Activated CD4-positive, alpha-beta memory T cell treated with anti-CD3 and anti-CD28 coated beads for 36 hours (primary cell): ENCODE measurements at regions not wholly inside any gene's neighbourhood (a gene's known extent, or its start where the extent isn't known, plus 50 kb on each side); places are given as distances from the start of the nearest gene placed in this dataset.
"Not testable (repeated sequence)": the region's sequence is repeated elsewhere in the genome, so short reads cannot be mapped to it uniquely, and the experiment has no call there.

Experiments
- CTCF ChIA-PET: fragments of 350-600 bp; sonication (Branson Sonifier 250); formaldehyde crosslinking; loops from one replicate; lab custom pipeline; 2021; ENCODE audit warnings: antibody characterized with exemption, inconsistent platforms; lab: Charles Lee
- POLR2A ChIA-PET: fragments of 350-600 bp; sonication (Branson Sonifier 250); formaldehyde crosslinking; loops from one replicate; lab custom pipeline; 2021; ENCODE audit warnings: antibody characterized with exemption; lab: Charles Lee
- DNase-seq: peaks from one replicate; pipeline ENCODE4 v3.0.0-alpha.2; 2020
- H3K27ac Mint-ChIP-seq: one replicate; pipeline ENCODE4 v1.8.0; 2021; ENCODE audit warnings: mixed read lengths
- H3K27me3 Mint-ChIP-seq: one replicate; pipeline ENCODE4 v1.8.0; 2021; ENCODE audit warnings: mixed read lengths
- H3K36me3 Mint-ChIP-seq: one replicate; pipeline ENCODE4 v1.8.0; 2021; ENCODE audit warnings: mixed read lengths
- H3K4me1 Mint-ChIP-seq: one replicate; pipeline ENCODE4 v1.8.0; 2021; ENCODE audit warnings: low read depth, mixed read lengths
- H3K4me3 Mint-ChIP-seq: one replicate; pipeline ENCODE4 v1.8.0; 2021; ENCODE audit warnings: mild to moderate bottlenecking, mixed read lengths
- H3K9me3 Mint-ChIP-seq: one replicate; pipeline ENCODE4 v1.8.0; 2021; ENCODE audit warnings: mixed read lengths
- intact Hi-C: fragments of 100-400 bp; cut with micrococcal nuclease; formaldehyde crosslinking; loops from one replicate; pipeline ENCODE4 v1.15.1; 2023

GRCh38 chr2:7161501-7161900 lies 244.3 kb downstream of the RNF144A start:
- H3K4me3 Mint-ChIP-seq = no peak overlapping the region
- H3K4me1 Mint-ChIP-seq = no peaks in the 10 kb centered on the region
- intact Hi-C loops = no loop called here
- ChIA-PET POLR2A (no interaction called here), CTCF (no interaction called here)
- H3K27me3 Mint-ChIP-seq = no peaks in the 10 kb centered on the region
- H3K9me3 Mint-ChIP-seq = peaks cover 5% of the 10 kb centered on the region
- no peak for DNase-seq
- no peaks in the 10 kb centered on the region for H3K36me3 Mint-ChIP-seq
- H3K27ac Mint-ChIP-seq = no peak overlapping the region

- DNase-seq = no peak
- intact Hi-C loops = no loop called here
- no peaks in the 10 kb centered on the region for H3K4me1 Mint-ChIP-seq
- H3K36me3 Mint-ChIP-seq = no peaks in the 10 kb centered on the region
- ChIA-PET POLR2A (no interaction called here), CTCF (no interaction called here)
- H3K9me3 Mint-ChIP-seq = peaks cover 2% of the 10 kb centered on the region
- H3K4me3 Mint-ChIP-seq = no peak overlapping the region
- no peak overlapping the region for H3K27ac Mint-ChIP-seq
- H3K27me3 Mint-ChIP-seq = no peaks in the 10 kb centered on the region
Measured at GRCh38 chr2:7165736-7166135, 248.5 kb downstream of the RNF144A start.

- Mint-ChIP-seq H3K27ac (no peak overlapping the region), H3K27me3 (no peaks in the 10 kb centered on the region), H3K9me3 (no peaks in the 10 kb centered on the region), H3K36me3 (no peaks in the 10 kb centered on the region), H3K4me1 (no peaks in the 10 kb centered on the region), H3K4me3 (no peak overlapping the region)
- no peak for DNase-seq
- intact Hi-C loops = no loop called here
- POLR2A ChIA-PET = no interaction called here
- CTCF ChIA-PET = no interaction called here
Measured at GRCh38 chr2:7167801-7168411, 250.7 kb downstream of the RNF144A start.

DNA sequence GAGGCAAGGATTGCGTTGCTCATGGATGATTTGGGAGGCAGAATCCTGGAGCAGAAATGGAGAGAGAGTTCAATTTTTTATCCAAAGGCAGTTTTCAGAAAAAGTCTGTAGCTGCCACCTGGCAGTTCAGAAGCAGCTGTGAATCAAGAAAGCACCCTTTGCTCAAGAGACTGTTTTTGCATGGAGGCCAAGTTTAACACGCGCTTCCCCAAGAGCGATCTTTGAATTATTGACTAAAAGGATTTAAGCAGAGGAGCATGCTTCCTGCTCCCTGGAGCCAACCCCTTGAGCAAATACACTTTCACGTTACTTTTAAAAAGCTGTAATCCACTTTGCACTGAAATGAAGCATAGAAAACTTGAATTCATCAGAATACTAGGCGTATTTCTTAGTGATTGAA lies 252.4 kb downstream of the RNF144A start:
- DNase-seq = no peak
- H3K9me3 Mint-ChIP-seq = no peaks in the 10 kb centered on the region
- ChIA-PET POLR2A (no interaction called here), CTCF (no interaction called here)
- H3K27me3 Mint-ChIP-seq = no peaks in the 10 kb centered on the region
- intact Hi-C loops = no loop called here
- no peaks in the 10 kb centered on the region for H3K36me3 Mint-ChIP-seq
- H3K4me3 Mint-ChIP-seq = no peak overlapping the region
- no peaks in the 10 kb centered on the region for H3K4me1 Mint-ChIP-seq
- no peak overlapping the region for H3K27ac Mint-ChIP-seq

GRCh38 chr2:7178996-7179395 lies 261.8 kb downstream of the RNF144A start:
- H3K36me3 Mint-ChIP-seq, H3K27me3 Mint-ChIP-seq, H3K4me1 Mint-ChIP-seq, intact Hi-C loops, H3K9me3 Mint-ChIP-seq, H3K4me3 Mint-ChIP-seq, CTCF ChIA-PET, POLR2A ChIA-PET, DNase-seq, H3K27ac Mint-ChIP-seq: not testable (repeated sequence)

DNA sequence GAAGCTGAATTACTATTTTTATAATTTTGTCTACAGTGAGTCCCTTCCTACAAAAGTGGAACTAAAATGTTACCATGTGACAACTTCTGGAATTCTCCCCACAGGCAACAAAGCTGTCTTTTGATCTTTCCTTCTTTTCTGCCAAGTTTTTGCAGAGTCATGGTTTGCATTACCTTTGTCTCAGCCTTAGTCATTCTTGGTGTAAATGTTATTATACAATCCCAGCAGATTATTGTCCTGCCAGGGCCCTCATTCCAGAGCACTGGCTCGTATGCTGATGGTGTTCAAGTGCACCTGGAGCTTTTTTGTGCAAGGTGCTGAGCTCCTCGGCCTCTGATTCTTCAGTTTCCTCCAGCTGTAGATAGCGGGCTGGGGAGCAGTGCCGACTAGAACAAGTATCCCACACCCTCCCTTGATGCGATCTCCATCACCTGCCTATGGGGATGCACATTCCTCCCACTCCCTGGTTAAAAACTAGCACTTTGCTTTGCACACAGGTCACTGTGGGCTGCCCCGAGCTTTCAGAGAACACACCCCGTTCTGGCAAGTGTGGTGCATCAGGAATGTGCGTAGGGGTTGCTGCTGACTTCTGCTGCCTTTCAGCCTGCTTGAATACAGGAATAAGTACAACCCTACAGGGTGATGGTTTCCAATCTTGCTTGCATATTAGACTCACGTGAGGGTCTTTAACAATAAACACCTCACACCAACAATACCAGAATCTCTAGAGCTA lies 263.6 kb downstream of the RNF144A start:
- Mint-ChIP-seq H3K4me3 (no peak overlapping the region), H3K27ac (no peak overlapping the region), H3K36me3 (no peaks in the 10 kb centered on the region), H3K4me1 (no peaks in the 10 kb centered on the region), H3K9me3 (no peaks in the 10 kb centered on the region), H3K27me3 (no peaks in the 10 kb centered on the region)
- intact Hi-C loops = no loop called here
- ChIA-PET CTCF (no interaction called here), POLR2A (no interaction called here)
- DNase-seq = no peak

GRCh38 chr2:7182525-7182924 lies 265.3 kb downstream of the RNF144A start:
- Mint-ChIP-seq H3K27me3 (peaks cover 1% of the 10 kb centered on the region), H3K9me3 (no peaks in the 10 kb centered on the region), H3K4me3 (no peak overlapping the region), H3K27ac (no peak overlapping the region), H3K36me3 (no peaks in the 10 kb centered on the region), H3K4me1 (no peaks in the 10 kb centered on the region)
- intact Hi-C loops = no loop called here
- CTCF ChIA-PET = interaction anchor here (1.0 kb wide), 1 partner anchor 21 kb away, joined by 3 read pairs; no protein-coding TSS in a partner anchor
- DNase-seq = no peak
- POLR2A ChIA-PET = no interaction called here

GRCh38 chr2:7189106-7189505 lies 271.9 kb downstream of the RNF144A start:
- no peaks in the 10 kb centered on the region for H3K36me3 Mint-ChIP-seq
- DNase-seq = no peak

DNA sequence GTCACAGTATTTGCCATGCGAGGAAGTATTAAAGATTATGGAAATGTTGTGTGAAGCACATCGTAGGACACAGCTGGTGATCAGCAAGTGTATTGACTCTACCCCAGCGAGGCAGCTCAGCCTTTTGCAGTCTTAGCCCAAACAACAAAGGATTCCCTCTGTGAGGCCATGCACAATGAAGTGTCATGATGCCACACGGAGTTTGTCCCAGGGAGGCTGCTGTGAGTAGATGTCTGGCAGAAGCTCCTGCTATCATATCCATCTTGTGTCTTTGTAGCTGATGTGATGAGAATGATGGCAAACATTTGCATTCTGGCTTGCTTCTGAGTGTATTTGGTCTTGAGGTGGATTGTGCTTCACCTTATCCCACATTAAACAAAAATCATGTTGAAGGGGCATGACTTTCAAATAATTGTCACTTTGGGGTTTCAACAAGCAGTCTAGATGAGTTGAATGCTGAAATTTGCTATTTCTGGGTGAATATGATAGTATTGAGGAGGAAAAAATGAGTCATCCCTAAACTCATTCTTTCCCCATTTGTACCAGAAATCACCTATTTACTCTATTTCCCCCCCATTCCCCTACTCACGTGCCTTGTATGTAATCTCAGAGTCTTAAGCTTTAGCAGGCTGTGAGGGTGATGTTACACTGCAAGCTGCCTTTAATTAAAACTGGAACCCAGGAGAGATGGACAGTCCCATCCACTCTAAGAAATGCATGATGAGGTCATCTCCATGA lies 273.5 kb downstream of the RNF144A start:
- intact Hi-C loops = no loop called here
- Mint-ChIP-seq H3K4me1 (peaks cover 6% of the 10 kb centered on the region), H3K27me3 (peaks cover 1% of the 10 kb centered on the region), H3K36me3 (no peaks in the 10 kb centered on the region), H3K27ac (no peak overlapping the region), H3K9me3 (no peaks in the 10 kb centered on the region), H3K4me3 (no peak overlapping the region)
- DNase-seq = peak; percentile 12
- POLR2A ChIA-PET = interaction anchor here (0.6 kb wide), 1 partner anchor 188 kb away, joined by 3 read pairs; no protein-coding TSS in a partner anchor
- CTCF ChIA-PET = interaction anchor here (0.6 to 2.5 kb wide), 4 partner anchors 13 to 371 kb away, joined by 3 to 9 read pairs (median 3); no protein-coding TSS in a partner anchor

More at GRCh38 chr2:7189106-7189505, 271.9 kb downstream of the RNF144A start:
- H3K4me1 Mint-ChIP-seq = peaks cover 6% of the 10 kb centered on the region
- H3K27ac Mint-ChIP-seq = no peak overlapping the region
- H3K27me3 Mint-ChIP-seq = peaks cover 1% of the 10 kb centered on the region
- CTCF ChIA-PET = no interaction called here
- POLR2A ChIA-PET = no interaction called here
- no peak overlapping the region for H3K4me3 Mint-ChIP-seq
- H3K9me3 Mint-ChIP-seq = no peaks in the 10 kb centered on the region
- intact Hi-C loops = no loop called here

DNA sequence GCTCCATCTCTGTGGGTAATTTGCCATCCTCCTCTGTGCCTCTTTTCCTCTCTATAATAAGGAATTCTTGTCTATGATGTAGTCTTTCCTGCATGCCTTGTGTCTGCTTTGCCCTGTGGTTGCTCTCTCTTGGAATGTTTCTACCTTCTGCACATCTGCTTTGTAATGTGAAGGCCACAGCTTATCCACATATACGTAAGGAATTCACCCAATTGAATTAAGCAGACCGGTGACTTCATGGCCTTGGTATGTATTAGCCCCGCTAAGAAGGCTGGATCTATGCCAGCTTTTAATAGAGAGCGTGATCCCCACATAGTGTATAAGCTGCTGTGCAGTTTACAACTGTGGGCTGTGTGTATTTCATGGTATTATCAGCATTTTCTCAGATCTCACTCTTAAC lies 274.7 kb downstream of the RNF144A start:
- DNase-seq = no peak
- H3K4me3 Mint-ChIP-seq = no peak overlapping the region
- H3K36me3 Mint-ChIP-seq = no peaks in the 10 kb centered on the region
- CTCF ChIA-PET = interaction anchor here (2.5 kb wide), 1 partner anchor 12 kb away, joined by 9 read pairs; no protein-coding TSS in a partner anchor
- H3K4me1 Mint-ChIP-seq = peaks cover 6% of the 10 kb centered on the region
- H3K27ac Mint-ChIP-seq = no peak overlapping the region
- POLR2A ChIA-PET = no interaction called here
- H3K27me3 Mint-ChIP-seq = no peaks in the 10 kb centered on the region
- H3K9me3 Mint-ChIP-seq = no peaks in the 10 kb centered on the region
- intact Hi-C loops = no loop called here

DNA sequence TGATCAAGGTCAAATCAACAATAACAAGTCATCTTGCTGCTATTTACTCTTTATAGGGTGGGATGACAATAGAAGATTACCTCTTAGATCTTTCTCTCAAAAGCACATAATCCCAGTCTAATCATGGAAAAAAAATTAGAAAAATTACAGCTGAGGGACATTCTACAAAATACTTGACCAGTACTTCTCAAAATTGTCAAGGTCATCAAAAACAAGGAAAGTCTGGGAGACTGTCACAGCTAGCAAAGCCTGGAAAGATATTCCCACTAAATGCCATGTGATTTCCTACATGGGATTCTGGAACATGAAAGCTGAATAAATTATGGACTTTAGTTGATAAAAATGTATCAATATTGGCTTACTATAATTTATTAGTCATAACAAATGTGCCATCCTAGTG lies 276.2 kb downstream of the RNF144A start:
- intact Hi-C loops = no loop called here
- Mint-ChIP-seq H3K9me3 (no peaks in the 10 kb centered on the region), H3K27ac (no peak overlapping the region), H3K27me3 (no peaks in the 10 kb centered on the region), H3K36me3 (no peaks in the 10 kb centered on the region), H3K4me1 (peaks cover 6% of the 10 kb centered on the region), H3K4me3 (no peak overlapping the region)
- POLR2A ChIA-PET = no interaction called here
- no peak for DNase-seq
- CTCF ChIA-PET = interaction anchor here (0.7 kb wide), 1 partner anchor 1714 kb away, joined by 3 read pairs; no protein-coding TSS in a partner anchor

GRCh38 chr2:7194950-7195349 lies 277.7 kb downstream of the RNF144A start:
- intact Hi-C loops = no loop called here
- ChIA-PET POLR2A (no interaction called here), CTCF (no interaction called here)
- no peak for DNase-seq
- H3K4me1 Mint-ChIP-seq = peaks cover 6% of the 10 kb centered on the region
- H3K27me3 Mint-ChIP-seq = no peaks in the 10 kb centered on the region
- no peak overlapping the region for H3K4me3 Mint-ChIP-seq
- no peaks in the 10 kb centered on the region for H3K36me3 Mint-ChIP-seq
- H3K9me3 Mint-ChIP-seq = no peaks in the 10 kb centered on the region
- H3K27ac Mint-ChIP-seq = no peak overlapping the region
